Endothelial cell of umbilical vein (primary cell): ENCODE measurements at regions not wholly inside any gene's neighbourhood (a gene's known extent, or its start where the extent isn't known, plus 50 kb on each side); places are given as distances from the start of the nearest gene placed in this dataset.

Source experiments
- BruUV-seq: library from RNA; stranded (reverse); fragments of 400-500 nt; replicated peaks from 2 replicates; lab custom pipeline; 2021; lab: Mats Ljungman, UMichigan
- CTCF ChIA-PET: fragments of 300-600, 350-600 bp; sonication (Branson Sonifier 250); formaldehyde crosslinking; loops from one replicate; lab custom pipeline; 2021; ENCODE audit warnings: antibody characterized with exemption, inconsistent platforms; lab: Charles Lee
- POLR2A ChIA-PET: fragments of 300-600, 350-600 bp; sonication (Branson Sonifier 250); formaldehyde crosslinking; loops from one replicate; lab custom pipeline; 2021; ENCODE audit warnings: antibody characterized with exemption, inconsistent platforms; lab: Charles Lee
- DNase-seq: peaks from one replicate; pipeline ENCODE4 v3.0.0-alpha.2; 2011; ENCODE audit warnings: low read depth, low spot score
- FAIRE-seq: peaks from 2 replicates; lab custom pipeline; 2011; peaks lifted over from hg19 to GRCh38; lab: Jason Lieb, UNC
- H2AFZ ChIP-seq: 2 replicates; pipeline ENCODE4 v1.6.0; 2012; ENCODE audit warnings: low read depth, low read length, control low read depth, inconsistent platforms
- H3K27ac ChIP-seq: 2 replicates; pipeline ENCODE4 v1.5.1; 2011; ENCODE audit warnings: low read depth, mild to moderate bottlenecking, control low read depth, low read length, moderate library complexity; ENCODE audit not compliant: insufficient read depth
- H3K27me3 ChIP-seq, 2 experiments: 2 replicates each; pipeline versions ENCODE4 v1.6.0 to v1.6.1; 2011; ENCODE audit warnings: low read length in 2 of 2, mixed read lengths in 1 of 2; ENCODE audit not compliant: control insufficient read depth in 2 of 2, insufficient read depth in 2 of 2
- H3K36me3 ChIP-seq, 2 experiments: 2 replicates in 1 of 2; 3 replicates in 1 of 2; pipeline ENCODE4 v1.5.1; 2011; ENCODE audit warnings: low read length in 2 of 2, mild to moderate bottlenecking in 1 of 2, moderate library complexity in 1 of 2; ENCODE audit not compliant: control insufficient read depth in 2 of 2, insufficient read depth in 2 of 2; ENCODE audit errors: extremely low read depth in 1 of 2
- H3K4me1 ChIP-seq: 3 replicates; pipeline ENCODE4 v1.5.1; 2011; ENCODE audit warnings: mild to moderate bottlenecking, low read length; ENCODE audit not compliant: control insufficient read depth, insufficient read depth; ENCODE audit errors: extremely low read depth
- H3K4me2 ChIP-seq: 2 replicates; pipeline ENCODE4 v1.6.1; 2011; ENCODE audit warnings: low read length, control low read depth, mixed read lengths; ENCODE audit not compliant: insufficient read depth
- H3K4me3 ChIP-seq, 3 experiments: fragments of 200-600 bp in 1 of 3; sonication (generic), shearing (Covaris generic) in 1 of 3; replicated peaks in 1 of 3; 2 replicates each; pipeline ENCODE4 v1.5.1; 2011 to 2016; ENCODE audit warnings: control low read depth in 3 of 3, low read length in 3 of 3, mild to moderate bottlenecking in 2 of 3, inconsistent platforms in 1 of 3, low read depth in 1 of 3, moderate library complexity in 1 of 3; ENCODE audit not compliant: insufficient read depth in 1 of 3
- H3K79me2 ChIP-seq: 2 replicates; pipeline ENCODE4 v1.6.0; 2012; ENCODE audit warnings: low read length, inconsistent platforms; ENCODE audit not compliant: control insufficient read depth, insufficient read depth
- H3K9ac ChIP-seq: replicated peaks from 2 replicates; pipeline ENCODE3; 2011; ENCODE audit warnings: low read length, control low read depth; ENCODE audit not compliant: insufficient read depth; ENCODE audit errors: extremely low read depth
- H3K9me1 ChIP-seq: replicated peaks from 3 replicates; pipeline ENCODE4 v1.6.0; 2011; ENCODE audit warnings: mild to moderate bottlenecking, low read length; ENCODE audit not compliant: control insufficient read depth, insufficient read depth; ENCODE audit errors: extremely low read depth
- H3K9me3 ChIP-seq: replicated peaks from 2 replicates; pipeline ENCODE4 v1.5.1; 2012; ENCODE audit warnings: low read length, inconsistent platforms; ENCODE audit not compliant: control insufficient read depth, insufficient read depth
- H4K20me1 ChIP-seq: replicated peaks from 2 replicates; pipeline ENCODE3; 2011; ENCODE audit warnings: mild to moderate bottlenecking, low read length; ENCODE audit not compliant: control insufficient read depth, insufficient read depth; ENCODE audit errors: extremely low read depth
- EZH2 ChIP-seq: IDR thresholded peaks from 2 replicates; pipeline ENCODE4 v1.6.1; 2012; ENCODE audit warnings: borderline replicate concordance, low read depth, mild to moderate bottlenecking, moderate library complexity, low read length, inconsistent platforms; ENCODE audit not compliant: severe bottlenecking
- FOS ChIP-seq: IDR thresholded peaks from 2 replicates; pipeline ENCODE4 v1.6.1; 2011; ENCODE audit warnings: mild to moderate bottlenecking, low read length, moderate library complexity, borderline replicate concordance; ENCODE audit not compliant: insufficient read depth
- GATA2 ChIP-seq: IDR thresholded peaks from 2 replicates; pipeline ENCODE4 v1.7.0; 2011; ENCODE audit warnings: low read depth, mild to moderate bottlenecking, moderate library complexity, mixed read lengths, low read length; ENCODE audit not compliant: insufficient read length, insufficient read depth
- JUN ChIP-seq: IDR thresholded peaks from 2 replicates; pipeline ENCODE4 v1.6.1; 2011; ENCODE audit warnings: borderline replicate concordance, low read depth; ENCODE audit not compliant: insufficient read length, insufficient read depth
- MAX ChIP-seq: IDR thresholded peaks from 2 replicates; pipeline ENCODE4 v1.6.1; 2011; ENCODE audit not compliant: insufficient read depth, insufficient read length
- MYC ChIP-seq: IDR thresholded peaks from one replicate; pipeline ENCODE4 v1.6.1; 2011; ENCODE audit warnings: mild to moderate bottlenecking, low read depth, low read length
- POLR2A ChIP-seq: IDR thresholded peaks from 2 replicates; pipeline ENCODE4 v1.6.1; 2012; ENCODE audit warnings: low read depth, mild to moderate bottlenecking, control low read depth, low read length
- POLR2AphosphoS5 ChIP-seq: IDR thresholded peaks from 2 replicates; pipeline ENCODE4 v1.6.1; 2012; ENCODE audit warnings: low read depth, mild to moderate bottlenecking, control low read depth, low read length, moderate library complexity; ENCODE audit not compliant: insufficient read depth
- dilution Hi-C: fragments of 300-500 bp; cut with MboI; formaldehyde crosslinking; loops from one replicate; pipeline ENCODE4 v1.15.0; 2019; ENCODE audit warnings: low sequenced_read_pairs; ENCODE audit not compliant: extremely low pct_ligation_motif_present
- intact Hi-C: fragments of 100-400 bp; cut with micrococcal nuclease; formaldehyde crosslinking; loops from one replicate; pipeline ENCODE4 v1.10.0; 2022
- TF ChIP-seq, protein P1 (sequence below), 2 donors: IDR thresholded peaks; 1 replicate in 1 of 2; 2 replicates in 1 of 2; pipeline ENCODE4 v1.5.1; 2011; ENCODE audit warnings: low read length in 2 of 2, mild to moderate bottlenecking in 2 of 2, moderate library complexity in 2 of 2, control low read depth in 1 of 2, inconsistent platforms in 1 of 2, low read depth in 1 of 2; ENCODE audit not compliant: insufficient read depth in 1 of 2; ENCODE audit errors: extremely low read depth in 1 of 2

GRCh38 chr17:73769479-73769878, 125.2 kb upstream of the SDK2 start:
- Histone ChIP-seq H3K4me1 (no peaks in the 10 kb centered on the region), H2AFZ (no peak overlapping the region), H3K9me3 (no peaks in the 10 kb centered on the region), H3K27ac (no peak overlapping the region), H3K27me3 (no peaks in the 10 kb centered on the region), H3K9ac (no peak overlapping the region), H4K20me1 (no peaks in the 10 kb centered on the region), H3K79me2 (no peaks in the 10 kb centered on the region), H3K36me3 (no peaks in the 10 kb centered on the region), H3K4me2 (no peak overlapping the region), H3K9me1 (no peaks in the 10 kb centered on the region), H3K4me3 (no peak overlapping the region)
- CTCF ChIA-PET, result no interaction called here
- DNase-seq (no peak), FAIRE-seq (no peak)
- BruUV-seq, result no TSS peak
- dilution Hi-C loops, result no loop called here
- TF ChIP-seq MAX, result no peak
- TF ChIP-seq POLR2AphosphoS5, result no peak
- no peak for TF ChIP-seq GATA2
- TF ChIP-seq MYC, result no peak
- no peak for TF ChIP-seq FOS
- TF ChIP-seq EZH2, result no peak
- TF ChIP-seq JUN, result no peak
- intact Hi-C loops, result no loop called here
- POLR2A ChIA-PET, result no interaction called here

DNA sequence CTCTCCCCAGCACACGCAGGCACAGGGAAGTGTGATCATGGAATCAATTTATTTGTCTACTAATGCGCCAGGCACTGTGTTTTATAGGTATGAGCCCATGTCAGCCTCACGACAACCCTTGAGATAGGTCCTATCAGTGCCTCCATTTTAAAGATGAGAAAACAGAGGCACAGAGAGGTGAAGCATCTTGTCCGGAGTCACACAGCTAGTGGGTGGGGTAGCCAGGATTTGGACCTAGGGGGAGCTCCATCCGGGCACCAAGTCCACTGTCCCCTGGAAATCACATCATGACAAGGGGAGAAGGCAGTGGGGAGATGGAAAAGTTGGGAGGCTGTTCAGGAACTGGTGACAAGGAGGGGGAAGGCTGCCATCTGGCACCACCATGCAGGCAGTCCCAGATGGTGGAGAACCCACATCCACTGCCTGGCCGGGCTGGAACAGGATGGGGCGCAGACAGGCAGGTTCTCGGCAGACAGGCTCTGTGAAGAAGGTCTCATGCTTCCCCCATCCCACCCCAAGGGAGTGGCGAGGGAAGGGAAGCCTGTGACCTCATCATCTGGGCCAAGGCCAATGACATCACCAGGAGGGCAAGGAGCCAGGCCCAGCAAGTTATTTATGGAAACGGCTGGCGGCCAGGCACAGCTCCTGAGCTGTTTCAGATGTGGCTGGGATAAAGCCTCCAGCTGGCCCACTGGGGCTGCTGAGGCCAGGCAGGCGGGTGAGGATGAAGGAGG, 126.0 kb upstream of the SDK2 start:
- Histone ChIP-seq H3K27ac (no peak overlapping the region), H3K36me3 (no peaks in the 10 kb centered on the region), H3K4me3 (no peak overlapping the region), H4K20me1 (no peaks in the 10 kb centered on the region), H3K9me1 (no peaks in the 10 kb centered on the region), H3K4me1 (no peaks in the 10 kb centered on the region), H3K4me2 (no peak overlapping the region), H3K9me3 (no peaks in the 10 kb centered on the region), H3K27me3 (no peaks in the 10 kb centered on the region), H3K79me2 (no peaks in the 10 kb centered on the region), H2AFZ (no peak overlapping the region), H3K9ac (no peak overlapping the region)
- intact Hi-C loops (no loop called here), dilution Hi-C loops (no loop called here)
- FAIRE-seq (no peak), DNase-seq (no peak)
- ChIA-PET POLR2A (no interaction called here), CTCF (no interaction called here)
- BruUV-seq, result no TSS peak
- no peak for TF ChIP-seq MYC
- no peak for TF ChIP-seq POLR2AphosphoS5
- no peak for TF ChIP-seq GATA2
- no peak for TF ChIP-seq JUN
- no peak for TF ChIP-seq MAX
- no peak for TF ChIP-seq FOS
- no peak for TF ChIP-seq EZH2
- TF ChIP-seq, protein P1, sequence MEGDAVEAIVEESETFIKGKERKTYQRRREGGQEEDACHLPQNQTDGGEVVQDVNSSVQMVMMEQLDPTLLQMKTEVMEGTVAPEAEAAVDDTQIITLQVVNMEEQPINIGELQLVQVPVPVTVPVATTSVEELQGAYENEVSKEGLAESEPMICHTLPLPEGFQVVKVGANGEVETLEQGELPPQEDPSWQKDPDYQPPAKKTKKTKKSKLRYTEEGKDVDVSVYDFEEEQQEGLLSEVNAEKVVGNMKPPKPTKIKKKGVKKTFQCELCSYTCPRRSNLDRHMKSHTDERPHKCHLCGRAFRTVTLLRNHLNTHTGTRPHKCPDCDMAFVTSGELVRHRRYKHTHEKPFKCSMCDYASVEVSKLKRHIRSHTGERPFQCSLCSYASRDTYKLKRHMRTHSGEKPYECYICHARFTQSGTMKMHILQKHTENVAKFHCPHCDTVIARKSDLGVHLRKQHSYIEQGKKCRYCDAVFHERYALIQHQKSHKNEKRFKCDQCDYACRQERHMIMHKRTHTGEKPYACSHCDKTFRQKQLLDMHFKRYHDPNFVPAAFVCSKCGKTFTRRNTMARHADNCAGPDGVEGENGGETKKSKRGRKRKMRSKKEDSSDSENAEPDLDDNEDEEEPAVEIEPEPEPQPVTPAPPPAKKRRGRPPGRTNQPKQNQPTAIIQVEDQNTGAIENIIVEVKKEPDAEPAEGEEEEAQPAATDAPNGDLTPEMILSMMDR (IDR thresholded peaks at IDR 0.05; ENCODE audit: extremely low read depth in 1 of 2, insufficient read depth in 1 of 2, low read depth in 1 of 2, low read length in 2 of 2), result no peak
- TF ChIP-seq POLR2A, result no peak
